Stimulated activated CD4-positive, alpha-beta T cell treated with anti-CD3 and anti-CD28 coated beads, Interleukin-2, amount 100 ng/mL, for 4 hours (primary cell): ENCODE measurements at regions not wholly inside any gene's neighbourhood (a gene's known extent, or its start where the extent isn't known, plus 50 kb on each side); places are given as distances from the start of the nearest gene placed in this dataset.

ENCODE experiments used
- DNase-seq: peaks from one replicate; pipeline ENCODE4 v3.0.0-alpha.2; 2020; ENCODE audit warnings: low read depth

GRCh38 chr21:35338881-35339632 lies 290.0 kb upstream of the RUNX1 start:
- no peak for DNase-seq

- DNase-seq, result no peak
These were observed 289.2 kb upstream of the RUNX1 start for GRCh38 chr21:35338281-35338680.

GRCh38 chr21:35337573-35337972 lies 288.5 kb upstream of the RUNX1 start:
- DNase-seq, result no peak

- DNase-seq, result no peak
These were observed 287.4 kb upstream of the RUNX1 start for GRCh38 chr21:35336534-35336933.

GRCh38 chr21:35335951-35336446 lies 286.9 kb upstream of the RUNX1 start:
- DNase-seq, result peak; percentile 23

GRCh38 chr21:35333831-35334618 lies 284.9 kb upstream of the RUNX1 start:
- no peak for DNase-seq

- no peak for DNase-seq
These were observed 283.8 kb upstream of the RUNX1 start for GRCh38 chr21:35332841-35333426.

GRCh38 chr21:35329940-35330660 lies 281.0 kb upstream of the RUNX1 start:
- DNase-seq, result no peak

GRCh38 chr21:35328856-35329455 lies 279.9 kb upstream of the RUNX1 start:
- no peak for DNase-seq

GRCh38 chr21:35326677-35327076 lies 277.6 kb upstream of the RUNX1 start:
- DNase-seq, result no peak

- DNase-seq, result no peak
These were observed 276.9 kb upstream of the RUNX1 start for GRCh38 chr21:35325953-35326352.

GRCh38 chr21:35324372-35325220 lies 275.5 kb upstream of the RUNX1 start:
- DNase-seq, result no peak

GRCh38 chr21:35323947-35324346 lies 274.8 kb upstream of the RUNX1 start:
- no peak for DNase-seq

GRCh38 chr21:35321322-35322200 lies 272.5 kb upstream of the RUNX1 start:
- DNase-seq, result no peak

- no peak for DNase-seq
These were observed 270.7 kb upstream of the RUNX1 start for GRCh38 chr21:35319684-35320283.

- DNase-seq, result no peak
These were observed 267.8 kb upstream of the RUNX1 start for GRCh38 chr21:35316933-35317332.

GRCh38 chr21:35316456-35316855 lies 267.4 kb upstream of the RUNX1 start:
- no peak for DNase-seq

- no peak for DNase-seq
These were observed 265.9 kb upstream of the RUNX1 start for GRCh38 chr21:35314857-35315582.

GRCh38 chr21:35311985-35312384 lies 262.9 kb upstream of the RUNX1 start:
- no peak for DNase-seq
